ENCODE measurements at regions not wholly inside any gene's neighbourhood (a gene's known extent, or its start where the extent isn't known, plus 50 kb on each side); places are given as distances from the start of the nearest gene placed in this dataset.

GRCh38 chrX:40172401-40173142 is 74.8 kb upstream of the BCOR start:
- in situ Hi-C loops (cut with MboI; ENCODE audit: low sequenced_read_pairs) = no loop called here

- in situ Hi-C loops (cut with MboI; ENCODE audit: low sequenced_read_pairs) = no loop called here
These were observed 74.0 kb upstream of the BCOR start for GRCh38 chrX:40171513-40172400.

- in situ Hi-C loops (cut with MboI; ENCODE audit: low sequenced_read_pairs) = no loop called here
These were observed 73.2 kb upstream of the BCOR start for GRCh38 chrX:40170830-40171512.

GRCh38 chrX:40169193-40170101 is 71.7 kb upstream of the BCOR start:
- in situ Hi-C loops (cut with MboI; ENCODE audit: low sequenced_read_pairs) = no loop called here

GRCh38 chrX:40168480-40169011 is 70.8 kb upstream of the BCOR start:
- in situ Hi-C loops (cut with MboI; ENCODE audit: low sequenced_read_pairs) = no loop called here

GRCh38 chrX:40167850-40168479 is 70.2 kb upstream of the BCOR start:
- in situ Hi-C loops (cut with MboI; ENCODE audit: low sequenced_read_pairs) = no loop called here

- in situ Hi-C loops (cut with MboI; ENCODE audit: low sequenced_read_pairs) = no loop called here
These were observed 69.6 kb upstream of the BCOR start for GRCh38 chrX:40167233-40167849.

- in situ Hi-C loops (cut with MboI; ENCODE audit: low sequenced_read_pairs) = no loop called here
These were observed 68.8 kb upstream of the BCOR start for GRCh38 chrX:40166582-40166981.

GRCh38 chrX:40165861-40166260 is 68.1 kb upstream of the BCOR start:
- in situ Hi-C loops (cut with MboI; ENCODE audit: low sequenced_read_pairs) = no loop called here

- in situ Hi-C loops (cut with MboI; ENCODE audit: low sequenced_read_pairs) = no loop called here
These were observed 67.4 kb upstream of the BCOR start for GRCh38 chrX:40165206-40165605.

GRCh38 chrX:40164751-40165150 is 67.0 kb upstream of the BCOR start:
- in situ Hi-C loops (cut with MboI; ENCODE audit: low sequenced_read_pairs) = no loop called here

- in situ Hi-C loops (cut with MboI; ENCODE audit: low sequenced_read_pairs) = no loop called here
These were observed 60.4 kb upstream of the BCOR start for GRCh38 chrX:40158036-40158706.

- in situ Hi-C loops (cut with MboI; ENCODE audit: low sequenced_read_pairs) = no loop called here
These were observed 59.7 kb upstream of the BCOR start for GRCh38 chrX:40157228-40158035.

GRCh38 chrX:40156470-40157227 is 58.9 kb upstream of the BCOR start:
- in situ Hi-C loops (cut with MboI; ENCODE audit: low sequenced_read_pairs) = no loop called here

GRCh38 chrX:40155589-40156469 is 58.1 kb upstream of the BCOR start:
- in situ Hi-C loops (cut with MboI; ENCODE audit: low sequenced_read_pairs) = no loop called here

GRCh38 chrX:40154853-40155588 is 57.3 kb upstream of the BCOR start:
- in situ Hi-C loops (cut with MboI; ENCODE audit: low sequenced_read_pairs) = no loop called here

All from HL-60/S4 treated with retinoic acid at 250 ng/mL for 4 days and 3 days (cell line).